Neural crest cell (in vitro differentiated cells): ENCODE measurements at regions not wholly inside any gene's neighbourhood (a gene's known extent, or its start where the extent isn't known, plus 50 kb on each side); places are given as distances from the start of the nearest gene placed in this dataset.

ENCODE experiments used
- DNase-seq: peaks from one replicate; pipeline ENCODE4 v3.0.0; 2021; ENCODE audit warnings: low read depth, mixed read lengths, low spot score
- H3K27ac Mint-ChIP-seq: one replicate; pipeline ENCODE4 v1.8.0; 2021; ENCODE audit warnings: mild to moderate bottlenecking, mixed read lengths; ENCODE audit not compliant: unreplicated experiment
- H3K27me3 Mint-ChIP-seq: 2 replicates; pipeline ENCODE4 v1.8.0; 2021; ENCODE audit warnings: low read depth, mild to moderate bottlenecking, mixed read lengths
- H3K36me3 Mint-ChIP-seq: 2 replicates; pipeline ENCODE4 v1.8.0; 2021; ENCODE audit warnings: low read depth, mild to moderate bottlenecking, mixed read lengths
- H3K4me1 Mint-ChIP-seq: 2 replicates; pipeline ENCODE4 v1.8.0; 2021; ENCODE audit warnings: mixed read lengths
- H3K4me3 Mint-ChIP-seq: one replicate; pipeline ENCODE4 v1.8.0; 2021; ENCODE audit warnings: mild to moderate bottlenecking, mixed read lengths
- H3K9me3 Mint-ChIP-seq: 2 replicates; pipeline ENCODE4 v1.8.0; 2021; ENCODE audit warnings: mixed read lengths
- CTCF ChIP-seq: fragments of 200-600 bp; sonication (generic); conservative IDR thresholded peaks from 2 replicates; pipeline ENCODE4 v1.5.0; 2021; ENCODE audit warnings: antibody characterized with exemption, mild to moderate bottlenecking

GRCh38 chr20:4605166-4605565, 81.1 kb upstream of the PRNP start:
- Mint-ChIP-seq H3K36me3 (no peaks in the 10 kb centered on the region), H3K4me3 (no peak overlapping the region), H3K9me3 (no peaks in the 10 kb centered on the region), H3K4me1 (peaks cover 4% of the 10 kb centered on the region), H3K27ac (no peak overlapping the region), H3K27me3 (peaks cover 32% of the 10 kb centered on the region)
- no peak for DNase-seq
- no peak for TF ChIP-seq CTCF

- Mint-ChIP-seq H3K27ac (no peak overlapping the region), H3K36me3 (no peaks in the 10 kb centered on the region), H3K9me3 (no peaks in the 10 kb centered on the region), H3K4me1 (peaks cover 4% of the 10 kb centered on the region), H3K27me3 (peaks cover 34% of the 10 kb centered on the region), H3K4me3 (no peak overlapping the region)
- no peak for TF ChIP-seq CTCF
- DNase-seq = no peak
Observed at GRCh38 chr20:4604580-4604979, 81.7 kb upstream of the PRNP start.

GRCh38 chr20:4603724-4604123, 82.5 kb upstream of the PRNP start:
- no peak for DNase-seq
- Mint-ChIP-seq H3K27me3 (peaks cover 40% of the 10 kb centered on the region), H3K36me3 (no peaks in the 10 kb centered on the region), H3K9me3 (no peaks in the 10 kb centered on the region), H3K4me3 (no peak overlapping the region), H3K4me1 (peaks cover 4% of the 10 kb centered on the region), H3K27ac (no peak overlapping the region)
- no peak for TF ChIP-seq CTCF

GRCh38 chr20:4602297-4602631, 84.0 kb upstream of the PRNP start:
- Mint-ChIP-seq H3K9me3 (no peaks in the 10 kb centered on the region), H3K27ac (no peak overlapping the region), H3K27me3 (peaks cover 49% of the 10 kb centered on the region), H3K4me3 (no peak overlapping the region), H3K4me1 (peaks cover 2% of the 10 kb centered on the region), H3K36me3 (no peaks in the 10 kb centered on the region)
- no peak for DNase-seq
- TF ChIP-seq CTCF = no peak

- TF ChIP-seq CTCF = no peak
- Mint-ChIP-seq H3K9me3 (no peaks in the 10 kb centered on the region), H3K36me3 (no peaks in the 10 kb centered on the region), H3K4me3 (no peak overlapping the region), H3K27me3 (peaks cover 52% of the 10 kb centered on the region), H3K27ac (no peak overlapping the region), H3K4me1 (no peaks in the 10 kb centered on the region)
- DNase-seq = no peak
Observed at GRCh38 chr20:4601630-4602296, 84.5 kb upstream of the PRNP start.
